ENCODE measurements at regions not wholly inside any gene's neighbourhood (a gene's known extent, or its start where the extent isn't known, plus 50 kb on each side); places are given as distances from the start of the nearest gene placed in this dataset.
"Not testable (repeated sequence)": the region's sequence is repeated elsewhere in the genome, so short reads cannot be mapped to it uniquely, and the experiment has no call there.

GRCh38 chr5:24222876-24223275, 421.9 kb downstream of the CDH10 start:
- Histone ChIP-seq H3K4me3 (no peak overlapping the region), H3K27ac (no peak overlapping the region)

DNA sequence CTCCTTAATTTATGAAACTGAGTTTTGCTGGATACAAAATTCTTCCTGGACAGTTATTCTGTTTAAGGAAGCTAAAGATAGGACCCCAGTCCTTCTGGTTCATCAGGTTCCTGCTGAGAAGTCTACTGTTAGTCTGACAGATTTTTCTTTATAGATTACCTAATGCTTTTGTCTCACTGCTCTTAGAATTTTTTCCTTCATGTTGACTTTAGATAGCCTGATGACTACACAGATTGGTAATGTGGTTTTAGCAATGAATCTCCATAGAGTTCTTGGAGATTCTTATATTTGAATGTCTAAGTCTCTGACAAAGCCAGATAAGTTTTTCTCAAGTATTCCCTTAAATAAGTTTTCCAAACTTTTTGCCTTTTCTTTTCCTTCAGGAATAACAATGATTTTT, 419.7 kb downstream of the CDH10 start:
- Histone ChIP-seq H3K4me3 (no peak overlapping the region), H3K27ac (no peak overlapping the region)

DNA sequence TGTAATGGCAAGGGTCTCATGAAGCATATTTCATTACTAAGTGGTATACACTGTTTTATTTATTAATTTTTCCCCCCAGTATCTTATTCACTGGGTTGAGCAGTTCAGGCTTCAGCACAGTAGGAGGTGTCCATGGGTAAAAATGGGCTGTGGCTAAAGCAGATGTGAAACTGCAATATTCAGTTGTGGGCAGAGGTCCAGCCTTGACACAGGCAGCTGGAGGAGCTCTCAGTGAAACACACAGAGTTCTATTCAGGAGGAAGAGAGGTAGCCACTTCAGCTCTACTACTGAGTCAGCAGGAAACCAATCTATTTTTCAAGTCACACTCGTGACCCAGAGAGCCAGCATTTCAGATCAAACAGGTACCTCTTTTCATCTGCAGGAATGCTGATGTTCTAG, 418.3 kb downstream of the CDH10 start:
- Histone ChIP-seq H3K27ac (no peak overlapping the region), H3K4me3 (no peak overlapping the region)

- not testable (repeated sequence) for H3K4me3 ChIP-seq, H3K27ac ChIP-seq
These were observed 416.9 kb downstream of the CDH10 start for GRCh38 chr5:24227881-24228280.

- no peak overlapping the region for H3K4me3 ChIP-seq
- H3K27ac ChIP-seq: no peak overlapping the region
These were observed 412.7 kb downstream of the CDH10 start for GRCh38 chr5:24232041-24232440.

DNA sequence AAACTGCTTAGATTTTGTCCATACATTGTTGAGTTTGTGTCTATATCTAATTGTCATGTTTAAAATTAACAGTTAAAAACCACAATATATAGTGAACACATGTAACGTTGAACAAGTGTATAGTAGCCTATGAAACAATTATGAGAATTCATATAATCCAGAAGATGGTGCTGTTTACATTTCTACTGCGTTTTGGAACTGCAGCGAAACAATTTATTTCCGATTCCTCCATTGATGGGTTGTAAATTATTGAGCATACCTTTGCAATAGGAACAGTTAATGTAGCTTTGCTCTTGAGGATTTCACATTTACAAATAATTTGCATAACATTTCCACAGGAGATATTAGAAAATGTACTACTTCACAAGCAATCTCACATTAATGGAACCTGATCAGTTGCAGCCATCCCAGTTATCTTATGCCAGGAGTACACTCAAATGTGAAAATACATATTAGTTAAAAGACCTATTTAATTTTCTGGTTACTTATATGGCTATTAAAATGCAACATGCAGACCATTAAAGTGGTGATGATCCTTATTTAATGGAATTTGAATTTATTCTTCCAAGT, 411.8 kb downstream of the CDH10 start:
- Histone ChIP-seq H3K27ac (no peak overlapping the region), H3K4me3 (no peak overlapping the region)

DNA sequence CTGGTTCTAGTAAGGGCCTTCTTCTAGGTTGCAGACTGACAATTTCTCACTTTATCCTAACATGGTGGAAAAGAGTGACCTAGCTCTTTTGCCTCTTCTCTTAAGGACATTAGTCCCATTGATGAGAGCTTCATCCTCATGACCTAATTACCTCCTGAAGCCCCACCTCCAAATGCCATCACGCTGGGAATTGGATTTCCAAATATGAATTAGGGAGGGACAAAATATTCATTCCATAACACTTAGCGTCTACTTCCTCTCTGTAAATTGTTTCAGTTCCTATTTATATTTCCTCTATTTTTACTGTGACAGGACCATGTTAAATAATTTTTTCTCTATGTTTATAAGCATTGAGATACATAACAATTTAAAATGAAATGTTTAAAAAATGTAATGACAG, 408.8 kb downstream of the CDH10 start:
- Histone ChIP-seq H3K27ac (no peak overlapping the region), H3K4me3 (no peak overlapping the region)

GRCh38 chr5:24245821-24246220, 399.0 kb downstream of the CDH10 start:
- Histone ChIP-seq H3K27ac (no peak overlapping the region), H3K4me3 (no peak overlapping the region)

- Histone ChIP-seq H3K4me3 (no peak overlapping the region), H3K27ac (no peak overlapping the region)
These were observed 380.2 kb downstream of the CDH10 start for GRCh38 chr5:24264547-24264946.

- H3K27ac ChIP-seq: no peak overlapping the region
- no peak overlapping the region for H3K4me3 ChIP-seq
These were observed 379.5 kb downstream of the CDH10 start for GRCh38 chr5:24265306-24265705.

- Histone ChIP-seq H3K4me3 (no peak overlapping the region), H3K27ac (no peak overlapping the region)
These were observed 376.2 kb downstream of the CDH10 start for GRCh38 chr5:24268482-24269056.

- not testable (repeated sequence) for H3K4me3 ChIP-seq, H3K27ac ChIP-seq
These were observed 373.1 kb downstream of the CDH10 start for GRCh38 chr5:24271702-24272118.

- H3K27ac ChIP-seq: no peak overlapping the region
- no peak overlapping the region for H3K4me3 ChIP-seq
These were observed 372.0 kb downstream of the CDH10 start for GRCh38 chr5:24272741-24273140.

GRCh38 chr5:24280215-24280614, 364.6 kb downstream of the CDH10 start:
- H3K4me3 ChIP-seq: no peak overlapping the region
- H3K27ac ChIP-seq: no peak overlapping the region

- H3K27ac ChIP-seq: no peak overlapping the region
These were observed 363.0 kb downstream of the CDH10 start for GRCh38 chr5:24281818-24282217.

DNA sequence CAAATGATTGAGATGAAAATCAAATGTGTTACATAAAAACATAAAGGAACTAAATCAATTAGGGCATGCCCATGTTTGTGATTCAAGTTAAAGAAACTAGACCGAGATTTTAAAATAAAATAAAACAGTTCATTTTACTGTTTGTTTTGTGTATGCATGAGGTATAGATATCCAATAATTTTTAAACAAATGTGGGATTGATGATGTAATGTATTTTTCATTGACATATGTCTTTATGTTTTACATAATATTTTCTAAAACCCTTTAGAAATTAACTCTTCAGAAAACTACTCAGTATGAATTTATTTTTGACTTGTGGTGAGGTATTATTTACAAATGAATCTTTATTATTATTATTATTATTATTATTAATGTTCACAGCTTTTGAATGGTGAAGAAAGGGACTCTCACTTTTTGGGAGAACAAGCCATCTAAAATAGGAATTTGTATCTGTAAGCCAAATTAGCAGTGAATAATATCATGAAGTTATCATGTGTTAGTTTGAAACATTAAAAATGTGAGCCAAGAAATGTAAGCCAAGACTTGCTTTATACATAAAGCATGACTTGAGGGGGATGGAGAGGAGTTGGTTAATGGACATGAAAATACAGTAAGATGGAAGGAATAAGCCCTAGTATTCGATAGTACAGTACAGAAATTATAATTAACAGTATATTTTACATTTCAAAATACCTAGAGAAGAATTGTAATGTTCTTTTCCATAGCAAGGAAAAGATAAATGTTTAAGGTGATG, 355.0 kb downstream of the CDH10 start:
- no peak overlapping the region for H3K4me3 ChIP-seq
- H3K27ac ChIP-seq: no peak overlapping the region

More at GRCh38 chr5:24281818-24282217, 363.0 kb downstream of the CDH10 start:
- H3K4me3 ChIP-seq: no peak overlapping the region

- no peak overlapping the region for H3K4me3 ChIP-seq
- no peak overlapping the region for H3K27ac ChIP-seq
These were observed 354.2 kb downstream of the CDH10 start for GRCh38 chr5:24290536-24290935.

GRCh38 chr5:24291916-24292315, 352.9 kb downstream of the CDH10 start:
- Histone ChIP-seq H3K27ac (no peak overlapping the region), H3K4me3 (no peak overlapping the region)

- H3K27ac ChIP-seq: no peak overlapping the region
- H3K4me3 ChIP-seq: no peak overlapping the region
These were observed 350.4 kb downstream of the CDH10 start for GRCh38 chr5:24294333-24294732.

GRCh38 chr5:24314106-24314505, 330.7 kb downstream of the CDH10 start:
- Histone ChIP-seq H3K4me3 (no peak overlapping the region), H3K27ac (no peak overlapping the region)

- Histone ChIP-seq H3K27ac (no peak overlapping the region), H3K4me3 (no peak overlapping the region)
These were observed 324.1 kb downstream of the CDH10 start for GRCh38 chr5:24320643-24321042.

All from skin epidermis (tissue), 12 donors.